GM23338 (cell line): ENCODE measurements at regions not wholly inside any gene's neighbourhood (a gene's known extent, or its start where the extent isn't known, plus 50 kb on each side); places are given as distances from the start of the nearest gene placed in this dataset.

Experiments
- ATAC-seq: fragments of 200-7000 bp; cut with Tn5 transposase; 3 replicates; pipeline ENCODE4 v1.9.1; 2020
- DNase-seq: peaks from one replicate; pipeline ENCODE4 v3.0.0-alpha.2; 2015; ENCODE audit warnings: low spot score
- H2AFZ ChIP-seq: fragments of 200-600 bp; sonication (generic); 2 replicates; pipeline ENCODE4 v1.8.0; 2016; ENCODE audit warnings: antibody characterized with exemption, mild to moderate bottlenecking, moderate library complexity
- H3F3A ChIP-seq: fragments of 200-600 bp; sonication (generic); replicated peaks from 2 replicates; pipeline ENCODE4 v1.8.0; 2017; ENCODE audit warnings: antibody characterized with exemption, mixed run types, low read depth
- H3K27ac ChIP-seq: fragments of 200-600 bp; sonication (generic); 2 replicates; pipeline ENCODE4 v1.6.1; 2016; ENCODE audit warnings: low read depth
- H3K27me3 ChIP-seq: fragments of 200-600 bp; sonication (generic); 2 replicates; pipeline ENCODE4 v1.8.0; 2016; ENCODE audit warnings: mild to moderate bottlenecking, mixed run types, moderate library complexity; ENCODE audit not compliant: insufficient read depth
- H3K36me3 ChIP-seq: fragments of 200-600 bp; sonication (generic); 2 replicates; pipeline ENCODE4 v1.8.0; 2016; ENCODE audit warnings: mild to moderate bottlenecking; ENCODE audit not compliant: insufficient read depth
- H3K4me1 ChIP-seq: fragments of 200-600 bp; sonication (generic); 2 replicates; pipeline ENCODE4 v1.8.0; 2016; ENCODE audit warnings: mild to moderate bottlenecking, moderate library complexity; ENCODE audit not compliant: insufficient read depth
- H3K4me2 ChIP-seq: fragments of 200-600 bp; sonication (generic); 2 replicates; pipeline ENCODE4 v1.7.1; 2017; ENCODE audit warnings: mixed run types
- H3K4me3 ChIP-seq: fragments of 200-600 bp; sonication (generic); 2 replicates; pipeline ENCODE4 v1.6.1; 2016; ENCODE audit warnings: mixed run types
- H3K79me2 ChIP-seq: fragments of 200-600 bp; sonication (generic); replicated peaks from 2 replicates; pipeline ENCODE4 v1.8.0; 2017; ENCODE audit warnings: mild to moderate bottlenecking; ENCODE audit not compliant: insufficient read depth
- H3K9me2 ChIP-seq: fragments of 200-600 bp; sonication (generic); 2 replicates; pipeline ENCODE4 v1.8.0; 2017; ENCODE audit not compliant: insufficient read depth
- H4K20me1 ChIP-seq: fragments of 200-600 bp; sonication (generic); replicated peaks from 2 replicates; pipeline ENCODE4 v1.8.0; 2017; ENCODE audit warnings: mild to moderate bottlenecking; ENCODE audit not compliant: insufficient read depth
- H3K27ac Mint-ChIP-seq: 2 replicates; pipeline ENCODE4 v1.8.0; 2020; ENCODE audit warnings: inconsistent platforms, mild to moderate bottlenecking, moderate library complexity, mixed read lengths
- H3K27me3 Mint-ChIP-seq: 3 replicates; pipeline ENCODE4 v1.8.0; 2022; ENCODE audit warnings: low read depth, mild to moderate bottlenecking, moderate library complexity, mixed read lengths, inconsistent platforms; ENCODE audit not compliant: insufficient read depth, poor library complexity
- H3K36me3 Mint-ChIP-seq: 3 replicates; pipeline ENCODE4 v1.8.0; 2021; ENCODE audit warnings: low read depth, mild to moderate bottlenecking, inconsistent platforms, moderate library complexity, mixed read lengths
- H3K4me1 Mint-ChIP-seq: 3 replicates; pipeline ENCODE4 v1.8.0; 2020; ENCODE audit warnings: mild to moderate bottlenecking, inconsistent platforms, mixed read lengths
- H3K4me3 Mint-ChIP-seq: 3 replicates; pipeline ENCODE4 v1.8.0; 2021; ENCODE audit warnings: moderate library complexity, mild to moderate bottlenecking, inconsistent platforms, mixed read lengths
- H3K9me3 Mint-ChIP-seq: 3 replicates; pipeline ENCODE4 v1.8.0; 2020; ENCODE audit warnings: moderate library complexity, mild to moderate bottlenecking, inconsistent platforms, mixed read lengths
- CREB1 ChIP-seq: fragments of 250-450 bp; sonication (Bioruptor Pico); IDR thresholded peaks from 2 replicates; pipeline ENCODE4 v1.5.0; 2020; ENCODE audit warnings: low read depth, mild to moderate bottlenecking, moderate library complexity
- CTCF ChIP-seq, 2 experiments: fragments of 200-600 bp in 1 of 2; sonication (generic) in 1 of 2; conservative IDR thresholded peaks; 2 replicates each; pipeline versions ENCODE4 v1.5.1 to v1.6.1; 2016 to 2017; ENCODE audit warnings: antibody characterized with exemption in 2 of 2, low read depth in 2 of 2, mild to moderate bottlenecking in 2 of 2, moderate library complexity in 1 of 2
- ETS1 ChIP-seq: IDR thresholded peaks from 2 replicates; pipeline ENCODE4 v1.6.1; 2016; ENCODE audit warnings: antibody characterized with exemption
- EZH2 ChIP-seq: fragments of 200-600 bp; sonication (generic); IDR thresholded peaks from one replicate; pipeline ENCODE4 v1.8.0; 2017; ENCODE audit warnings: antibody characterized with exemption, mild to moderate bottlenecking, low read depth; ENCODE audit not compliant: unreplicated experiment
- EZH2phosphoT487 ChIP-seq: fragments of 200-600 bp; sonication (generic); IDR thresholded peaks from one replicate; pipeline ENCODE4 v1.8.1; 2018; ENCODE audit warnings: antibody characterized with exemption; ENCODE audit not compliant: unreplicated experiment
- JUNB ChIP-seq: IDR thresholded peaks from one replicate; pipeline ENCODE4 v1.6.1; 2016; ENCODE audit warnings: antibody characterized with exemption; ENCODE audit not compliant: unreplicated experiment
- NANOG ChIP-seq: IDR thresholded peaks from 2 replicates; pipeline ENCODE4 v1.6.1; 2016; ENCODE audit warnings: antibody characterized with exemption, borderline replicate concordance
- POLR2AphosphoS5 ChIP-seq: IDR thresholded peaks from 2 replicates; pipeline ENCODE4 v1.6.1; 2016; ENCODE audit warnings: antibody characterized with exemption, low read depth
- STAT1 ChIP-seq: IDR thresholded peaks from one replicate; pipeline ENCODE4 v1.6.1; 2016; ENCODE audit warnings: antibody characterized with exemption; ENCODE audit not compliant: unreplicated experiment
- ZNF114 ChIP-seq: fragments of 250-450 bp; sonication (Bioruptor Pico); IDR thresholded peaks from 2 replicates; pipeline ENCODE4 v1.5.0; 2020; ENCODE audit warnings: mild to moderate bottlenecking, moderate library complexity
- ZNF331 ChIP-seq: fragments of 250-450 bp; sonication (Bioruptor Pico); IDR thresholded peaks from 2 replicates; pipeline ENCODE4 v1.5.0; 2020; ENCODE audit warnings: low read depth, mild to moderate bottlenecking, moderate library complexity
- ZNF462 ChIP-seq: fragments of 250-450 bp; sonication (Bioruptor Pico); IDR thresholded peaks from 2 replicates; pipeline ENCODE4 v1.5.0; 2020; ENCODE audit warnings: mild to moderate bottlenecking, moderate library complexity
- TF ChIP-seq, protein P1 (sequence below): IDR thresholded peaks from one replicate; pipeline ENCODE4 v1.6.1; 2018; ENCODE audit warnings: antibody characterized with exemption; ENCODE audit not compliant: unreplicated experiment

DNA sequence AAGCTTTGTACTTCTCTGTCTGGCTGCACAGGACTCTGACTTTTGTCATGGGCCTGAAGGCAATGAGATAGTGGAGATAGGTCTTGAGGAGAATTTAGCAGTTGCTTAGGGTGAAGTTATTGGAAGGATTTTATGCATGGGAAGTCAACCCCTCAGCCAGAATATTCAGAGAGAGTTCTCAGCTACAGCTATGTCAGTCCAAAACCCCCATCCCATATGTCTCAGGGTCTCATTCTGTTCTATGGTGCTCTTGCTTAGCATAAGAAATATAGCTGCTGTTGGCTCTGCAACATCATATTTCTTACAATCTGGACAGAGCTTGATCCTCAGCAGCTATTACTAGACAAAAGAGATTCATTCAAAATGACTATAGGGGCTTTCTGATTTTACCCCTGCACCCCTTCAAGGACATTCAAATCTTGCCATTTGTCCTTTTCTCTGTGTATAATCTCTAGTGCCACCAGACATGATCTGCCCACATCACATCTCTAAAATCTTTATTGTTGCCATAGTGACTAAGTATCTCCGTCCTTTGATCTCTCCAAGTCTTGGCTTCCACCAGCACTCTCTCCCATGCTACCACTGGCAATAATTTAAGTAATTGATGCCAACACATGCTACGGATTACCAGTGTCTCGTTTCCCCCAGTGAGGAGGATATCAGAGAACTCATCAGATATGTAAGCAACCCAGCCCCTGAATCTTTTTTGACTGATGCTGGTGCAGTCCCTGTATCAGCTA, 327.1 kb upstream of the ISX start:
- Histone ChIP-seq H3F3A (no peaks in the 10 kb centered on the region), H3K4me1 (no peaks in the 10 kb centered on the region), H4K20me1 (no peaks in the 10 kb centered on the region), H3K27me3 (no peaks in the 10 kb centered on the region), H2AFZ (no peak overlapping the region), H3K9me2 (peaks cover 20% of the 10 kb centered on the region; the same call in 1 of the 2 replicates), H3K36me3 (no peaks in the 10 kb centered on the region), H3K4me3 (no peak overlapping the region), H3K4me2 (no peak overlapping the region), H3K79me2 (no peaks in the 10 kb centered on the region), H3K27ac (no peak overlapping the region)
- Mint-ChIP-seq H3K27ac (no peak overlapping the region), H3K4me1 (no peaks in the 10 kb centered on the region; the same call in 1 of the 3 replicates), H3K4me3 (no peak overlapping the region), H3K27me3 (peaks cover 3% of the 10 kb centered on the region), H3K36me3 (peaks cover 2% of the 10 kb centered on the region; the same call in 1 of the 3 replicates), H3K9me3 (peaks cover 63% of the 10 kb centered on the region)
- TF ChIP-seq NANOG (no peak), JUNB (no peak), POLR2AphosphoS5 (no peak), ZNF331 (CRISPR knock-in tag) (no peak), CREB1 (CRISPR knock-in tag) (no peak), ZNF114 (no peak), EZH2 (no peak), ZNF462 (CRISPR knock-in tag) (no peak), ETS1 (no peak), CTCF (conservative IDR thresholded peaks at IDR 0.05; ENCODE audit: low read depth in 2 of 2) (no peak), EZH2phosphoT487 (no peak), STAT1 (no peak)
- TF ChIP-seq, protein P1, sequence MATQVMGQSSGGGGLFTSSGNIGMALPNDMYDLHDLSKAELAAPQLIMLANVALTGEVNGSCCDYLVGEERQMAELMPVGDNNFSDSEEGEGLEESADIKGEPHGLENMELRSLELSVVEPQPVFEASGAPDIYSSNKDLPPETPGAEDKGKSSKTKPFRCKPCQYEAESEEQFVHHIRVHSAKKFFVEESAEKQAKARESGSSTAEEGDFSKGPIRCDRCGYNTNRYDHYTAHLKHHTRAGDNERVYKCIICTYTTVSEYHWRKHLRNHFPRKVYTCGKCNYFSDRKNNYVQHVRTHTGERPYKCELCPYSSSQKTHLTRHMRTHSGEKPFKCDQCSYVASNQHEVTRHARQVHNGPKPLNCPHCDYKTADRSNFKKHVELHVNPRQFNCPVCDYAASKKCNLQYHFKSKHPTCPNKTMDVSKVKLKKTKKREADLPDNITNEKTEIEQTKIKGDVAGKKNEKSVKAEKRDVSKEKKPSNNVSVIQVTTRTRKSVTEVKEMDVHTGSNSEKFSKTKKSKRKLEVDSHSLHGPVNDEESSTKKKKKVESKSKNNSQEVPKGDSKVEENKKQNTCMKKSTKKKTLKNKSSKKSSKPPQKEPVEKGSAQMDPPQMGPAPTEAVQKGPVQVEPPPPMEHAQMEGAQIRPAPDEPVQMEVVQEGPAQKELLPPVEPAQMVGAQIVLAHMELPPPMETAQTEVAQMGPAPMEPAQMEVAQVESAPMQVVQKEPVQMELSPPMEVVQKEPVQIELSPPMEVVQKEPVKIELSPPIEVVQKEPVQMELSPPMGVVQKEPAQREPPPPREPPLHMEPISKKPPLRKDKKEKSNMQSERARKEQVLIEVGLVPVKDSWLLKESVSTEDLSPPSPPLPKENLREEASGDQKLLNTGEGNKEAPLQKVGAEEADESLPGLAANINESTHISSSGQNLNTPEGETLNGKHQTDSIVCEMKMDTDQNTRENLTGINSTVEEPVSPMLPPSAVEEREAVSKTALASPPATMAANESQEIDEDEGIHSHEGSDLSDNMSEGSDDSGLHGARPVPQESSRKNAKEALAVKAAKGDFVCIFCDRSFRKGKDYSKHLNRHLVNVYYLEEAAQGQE = no peak
- no peak for DNase-seq
- no peak for ATAC-seq
